ENCODE measurements at regions not wholly inside any gene's neighbourhood (a gene's known extent, or its start where the extent isn't known, plus 50 kb on each side); places are given as distances from the start of the nearest gene placed in this dataset.

DNA sequence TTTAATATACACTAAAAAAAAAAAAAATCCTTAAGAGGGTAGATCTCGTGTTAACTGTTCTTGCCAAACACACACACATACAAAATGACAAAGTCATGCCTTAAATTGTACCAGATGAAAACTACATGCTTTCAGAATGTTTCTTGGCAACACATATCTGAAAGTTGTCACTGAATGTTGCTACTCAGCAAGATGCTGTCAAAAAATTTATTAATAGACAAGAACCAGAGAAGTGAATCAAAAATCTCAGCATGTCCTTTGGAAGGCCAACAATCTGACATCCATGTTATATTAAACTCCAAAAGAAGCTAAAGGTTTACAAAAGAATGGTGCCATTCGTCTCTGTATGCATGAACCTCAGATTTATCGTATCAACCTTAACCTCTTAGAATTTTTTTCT is 1746.2 kb upstream of the PRR20A start (continued):
- TF ChIP-seq, protein P1, sequence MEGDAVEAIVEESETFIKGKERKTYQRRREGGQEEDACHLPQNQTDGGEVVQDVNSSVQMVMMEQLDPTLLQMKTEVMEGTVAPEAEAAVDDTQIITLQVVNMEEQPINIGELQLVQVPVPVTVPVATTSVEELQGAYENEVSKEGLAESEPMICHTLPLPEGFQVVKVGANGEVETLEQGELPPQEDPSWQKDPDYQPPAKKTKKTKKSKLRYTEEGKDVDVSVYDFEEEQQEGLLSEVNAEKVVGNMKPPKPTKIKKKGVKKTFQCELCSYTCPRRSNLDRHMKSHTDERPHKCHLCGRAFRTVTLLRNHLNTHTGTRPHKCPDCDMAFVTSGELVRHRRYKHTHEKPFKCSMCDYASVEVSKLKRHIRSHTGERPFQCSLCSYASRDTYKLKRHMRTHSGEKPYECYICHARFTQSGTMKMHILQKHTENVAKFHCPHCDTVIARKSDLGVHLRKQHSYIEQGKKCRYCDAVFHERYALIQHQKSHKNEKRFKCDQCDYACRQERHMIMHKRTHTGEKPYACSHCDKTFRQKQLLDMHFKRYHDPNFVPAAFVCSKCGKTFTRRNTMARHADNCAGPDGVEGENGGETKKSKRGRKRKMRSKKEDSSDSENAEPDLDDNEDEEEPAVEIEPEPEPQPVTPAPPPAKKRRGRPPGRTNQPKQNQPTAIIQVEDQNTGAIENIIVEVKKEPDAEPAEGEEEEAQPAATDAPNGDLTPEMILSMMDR (IDR thresholded peaks at IDR 0.05; ENCODE audit: low read depth, low read length, missing input control) = no peak
- TF ChIP-seq YY1 (IDR thresholded peaks at IDR 0.05) (no peak), NR2F2 (IDR thresholded peaks at IDR 0.05) (no peak), JUND (IDR thresholded peaks at IDR 0.05) (no peak), HNF4A (conservative IDR thresholded peaks at IDR 0.05) (no peak)

DNA sequence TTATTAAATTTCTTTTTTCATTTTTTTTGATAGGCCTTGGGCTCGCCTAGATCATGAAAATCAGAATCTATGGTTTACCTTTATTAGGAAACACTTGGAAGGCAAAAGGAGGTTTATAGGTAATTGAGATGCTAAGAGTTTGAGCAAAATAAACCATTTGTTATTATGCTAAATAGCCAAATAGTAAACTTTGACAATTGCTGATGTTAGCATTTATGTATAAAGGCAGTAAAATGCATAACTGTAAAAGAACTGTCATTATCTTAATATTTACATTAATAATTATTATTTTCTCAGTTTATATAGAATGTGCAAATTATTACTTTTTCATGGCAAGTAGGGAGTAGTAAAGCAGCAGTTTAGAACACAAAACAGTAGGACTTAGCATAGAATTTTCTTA is 1737.8 kb upstream of the PRR20A start:
- H3K4me1 ChIP-seq (ENCODE audit: control insufficient read depth in 4 of 4, insufficient read depth in 4 of 4, low read length in 3 of 4) = no peaks in the 10 kb centered on the region
- no peak overlapping the region for H3K27ac ChIP-seq (ENCODE audit: low read depth in 1 of 2, low read length in 2 of 2)
- no peaks in the 10 kb centered on the region for H3K9me3 ChIP-seq (ENCODE audit: control insufficient read depth in 4 of 4, low read length in 3 of 4)
- H3K4me3 ChIP-seq (ENCODE audit: low read depth in 1 of 3, low read length in 3 of 3) = no peak overlapping the region
- WGBS = 78% methylated on average over 1 of the region's 1 CpG
- no peak overlapping the region for H3K9ac ChIP-seq (ENCODE audit: low read depth in 1 of 2, low read length in 2 of 2)
- no peaks in the 10 kb centered on the region for H3K27me3 ChIP-seq (ENCODE audit: control insufficient read depth in 4 of 4, insufficient read depth in 4 of 4, low read length in 3 of 4)
- H3K36me3 ChIP-seq (ENCODE audit: control insufficient read depth in 4 of 4, insufficient read depth in 3 of 4, low read depth in 1 of 4, low read length in 3 of 4) = no peaks in the 10 kb centered on the region
- no peak for TF ChIP-seq FOXA1 (IDR thresholded peaks at IDR 0.05)
- TF ChIP-seq HNF4G (IDR thresholded peaks at IDR 0.05) = no peak
- TF ChIP-seq FOXA2 (IDR thresholded peaks at IDR 0.05) = no peak
- no peak for TF ChIP-seq SP1 (IDR thresholded peaks at IDR 0.05)
- no peak for TF ChIP-seq NR2F2 (IDR thresholded peaks at IDR 0.05)
- no peak for TF ChIP-seq EGR1 (IDR thresholded peaks at IDR 0.05; ENCODE audit: low read depth in 2 of 2)
- TF ChIP-seq, protein P1 (IDR thresholded peaks at IDR 0.05; ENCODE audit: low read depth, low read length, missing input control) = no peak
- no peak for DNase-seq (ENCODE audit: low spot score)

DNA sequence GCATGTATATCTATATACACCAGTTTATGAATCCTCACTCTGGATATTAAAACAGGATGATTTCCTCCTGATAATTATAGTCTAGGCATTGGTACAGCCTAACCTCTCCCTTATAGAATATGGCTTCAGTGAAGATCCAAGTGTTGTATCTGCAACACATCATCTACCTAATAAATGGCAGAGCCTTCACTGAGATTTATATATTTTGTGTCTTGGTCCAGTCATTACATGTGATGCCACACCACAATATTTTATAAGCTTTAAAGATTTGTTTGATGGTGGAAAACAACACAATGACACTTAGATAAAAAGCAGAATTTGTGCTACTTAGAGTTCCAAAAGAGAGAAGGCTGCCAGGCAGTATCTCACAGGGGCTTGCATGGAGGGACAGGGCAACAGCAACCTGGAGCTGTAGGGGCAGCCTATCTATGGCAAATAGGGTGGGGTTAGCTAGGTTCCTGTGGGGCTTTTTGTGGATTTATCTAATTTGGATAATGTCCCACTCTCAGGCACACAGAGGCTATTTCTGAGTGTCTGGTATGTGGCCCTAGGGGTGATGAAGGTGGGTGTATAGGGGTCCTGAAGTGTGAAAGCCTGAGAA is 1736.7 kb upstream of the PRR20A start:
- TF ChIP-seq FOXA2 (IDR thresholded peaks at IDR 0.05) (no peak), HNF4A (conservative IDR thresholded peaks at IDR 0.05) (no peak), TAF1 (conservative IDR thresholded peaks at IDR 0.05) (no peak), FOXA1 (IDR thresholded peaks at IDR 0.05) (no peak), RXRA (IDR thresholded peaks at IDR 0.05) (no peak)
- TF ChIP-seq, protein P1 (IDR thresholded peaks at IDR 0.05; ENCODE audit: low read depth, low read length, missing input control) = no peak
- TF ChIP-seq, protein P2, sequence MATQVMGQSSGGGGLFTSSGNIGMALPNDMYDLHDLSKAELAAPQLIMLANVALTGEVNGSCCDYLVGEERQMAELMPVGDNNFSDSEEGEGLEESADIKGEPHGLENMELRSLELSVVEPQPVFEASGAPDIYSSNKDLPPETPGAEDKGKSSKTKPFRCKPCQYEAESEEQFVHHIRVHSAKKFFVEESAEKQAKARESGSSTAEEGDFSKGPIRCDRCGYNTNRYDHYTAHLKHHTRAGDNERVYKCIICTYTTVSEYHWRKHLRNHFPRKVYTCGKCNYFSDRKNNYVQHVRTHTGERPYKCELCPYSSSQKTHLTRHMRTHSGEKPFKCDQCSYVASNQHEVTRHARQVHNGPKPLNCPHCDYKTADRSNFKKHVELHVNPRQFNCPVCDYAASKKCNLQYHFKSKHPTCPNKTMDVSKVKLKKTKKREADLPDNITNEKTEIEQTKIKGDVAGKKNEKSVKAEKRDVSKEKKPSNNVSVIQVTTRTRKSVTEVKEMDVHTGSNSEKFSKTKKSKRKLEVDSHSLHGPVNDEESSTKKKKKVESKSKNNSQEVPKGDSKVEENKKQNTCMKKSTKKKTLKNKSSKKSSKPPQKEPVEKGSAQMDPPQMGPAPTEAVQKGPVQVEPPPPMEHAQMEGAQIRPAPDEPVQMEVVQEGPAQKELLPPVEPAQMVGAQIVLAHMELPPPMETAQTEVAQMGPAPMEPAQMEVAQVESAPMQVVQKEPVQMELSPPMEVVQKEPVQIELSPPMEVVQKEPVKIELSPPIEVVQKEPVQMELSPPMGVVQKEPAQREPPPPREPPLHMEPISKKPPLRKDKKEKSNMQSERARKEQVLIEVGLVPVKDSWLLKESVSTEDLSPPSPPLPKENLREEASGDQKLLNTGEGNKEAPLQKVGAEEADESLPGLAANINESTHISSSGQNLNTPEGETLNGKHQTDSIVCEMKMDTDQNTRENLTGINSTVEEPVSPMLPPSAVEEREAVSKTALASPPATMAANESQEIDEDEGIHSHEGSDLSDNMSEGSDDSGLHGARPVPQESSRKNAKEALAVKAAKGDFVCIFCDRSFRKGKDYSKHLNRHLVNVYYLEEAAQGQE (IDR thresholded peaks at IDR 0.05) = no peak
- H3K4me1 ChIP-seq (ENCODE audit: control insufficient read depth in 4 of 4, insufficient read depth in 4 of 4, low read length in 3 of 4) = no peaks in the 10 kb centered on the region
- no peaks in the 10 kb centered on the region for H3K9me3 ChIP-seq (ENCODE audit: control insufficient read depth in 4 of 4, low read length in 3 of 4)
- H3K4me3 ChIP-seq (ENCODE audit: low read depth in 1 of 3, low read length in 3 of 3) = no peak overlapping the region
- DNase-seq (ENCODE audit: low spot score) = no peak
- H3K36me3 ChIP-seq (ENCODE audit: control insufficient read depth in 4 of 4, insufficient read depth in 3 of 4, low read depth in 1 of 4, low read length in 3 of 4) = no peaks in the 10 kb centered on the region
- H3K27ac ChIP-seq (ENCODE audit: low read depth in 1 of 2, low read length in 2 of 2) = no peak overlapping the region
- H3K27me3 ChIP-seq (ENCODE audit: control insufficient read depth in 4 of 4, insufficient read depth in 4 of 4, low read length in 3 of 4) = no peaks in the 10 kb centered on the region
- no peak overlapping the region for H3K9ac ChIP-seq (ENCODE audit: low read depth in 1 of 2, low read length in 2 of 2)
